ENCODE measurements at regions not wholly inside any gene's neighbourhood (a gene's known extent, or its start where the extent isn't known, plus 50 kb on each side); places are given as distances from the start of the nearest gene placed in this dataset.
"Not testable (repeated sequence)": the region's sequence is repeated elsewhere in the genome, so short reads cannot be mapped to it uniquely, and the experiment has no call there.

- RAD21 ChIA-PET (ENCODE audit: unreplicated experiment); H3K9ac ChIP-seq (ENCODE audit: control insufficient read depth, insufficient read depth, low read length); ATAC-seq; intact Hi-C loops (cut with micrococcal nuclease; ENCODE audit: unreplicated experiment); H3K27ac ChIP-seq (ENCODE audit: control insufficient read depth, insufficient read depth); H3K4me1 ChIP-seq (ENCODE audit: control insufficient read depth, insufficient read depth, low read length); H3K4me3 ChIP-seq; FAIRE-seq; BruUV-seq (replicated peaks); H3K36me3 ChIP-seq (ENCODE audit: control insufficient read depth in 2 of 2, insufficient read depth in 2 of 2, low read length in 1 of 2); CTCF ChIA-PET; DNase-seq (ENCODE audit: low read depth, low spot score); H4K20me1 ChIP-seq (ENCODE audit: control insufficient read depth, insufficient read depth); H3K9me3 ChIP-seq (replicated peaks; ENCODE audit: control insufficient read depth, insufficient read depth, low read length); SMC1A ChIA-PET (ENCODE audit: uncharacterized antibody, unreplicated experiment); in situ Hi-C loops (cut with MboI); H3K79me2 ChIP-seq (ENCODE audit: control insufficient read depth, insufficient read depth, low read length); H3K27me3 ChIP-seq (replicated peaks in 1 of 2; ENCODE audit: control insufficient read depth in 2 of 2, insufficient read depth in 2 of 2, low read length in 1 of 2); H2AFZ ChIP-seq (ENCODE audit: control insufficient read depth, low read depth, low read length); H3K4me2 ChIP-seq (ENCODE audit: control insufficient read depth, insufficient read depth); POLR2A ChIA-PET: not testable (repeated sequence)
- 97% methylated on average over 5 of the region's 5 CpGs for WGBS (ENCODE audit: insufficient coverage, insufficient replicate concordance, low lambda C conversion rate, missing lambda C conversion rate)
Observed at GRCh38 chr7:73204898-73205297, 103.7 kb downstream of the NSUN5 start.

GRCh38 chr7:73203312-73203711 is 105.3 kb downstream of the NSUN5 start:
- H2AFZ ChIP-seq (ENCODE audit: control insufficient read depth, low read depth, low read length); RAD21 ChIA-PET (ENCODE audit: unreplicated experiment); ATAC-seq; in situ Hi-C loops (cut with MboI); intact Hi-C loops (cut with micrococcal nuclease; ENCODE audit: unreplicated experiment); SMC1A ChIA-PET (ENCODE audit: uncharacterized antibody, unreplicated experiment); H3K9ac ChIP-seq (ENCODE audit: control insufficient read depth, insufficient read depth, low read length); DNase-seq (ENCODE audit: low read depth, low spot score); BruUV-seq (replicated peaks); H3K4me1 ChIP-seq (ENCODE audit: control insufficient read depth, insufficient read depth, low read length); CTCF ChIA-PET; POLR2A ChIA-PET; H3K27ac ChIP-seq (ENCODE audit: control insufficient read depth, insufficient read depth); H3K79me2 ChIP-seq (ENCODE audit: control insufficient read depth, insufficient read depth, low read length); H3K9me3 ChIP-seq (replicated peaks; ENCODE audit: control insufficient read depth, insufficient read depth, low read length); H3K27me3 ChIP-seq (replicated peaks in 1 of 2; ENCODE audit: control insufficient read depth in 2 of 2, insufficient read depth in 2 of 2, low read length in 1 of 2); FAIRE-seq; H3K36me3 ChIP-seq (ENCODE audit: control insufficient read depth in 2 of 2, insufficient read depth in 2 of 2, low read length in 1 of 2); H4K20me1 ChIP-seq (ENCODE audit: control insufficient read depth, insufficient read depth); H3K4me2 ChIP-seq (ENCODE audit: control insufficient read depth, insufficient read depth); H3K4me3 ChIP-seq: not testable (repeated sequence)
- WGBS (ENCODE audit: insufficient coverage, insufficient replicate concordance, low lambda C conversion rate, missing lambda C conversion rate), result 97% methylated on average over 5 of the region's 5 CpGs

- BruUV-seq (replicated peaks); RAD21 ChIA-PET (ENCODE audit: unreplicated experiment): not testable (repeated sequence)
Observed at GRCh38 chr7:73201264-73201663, 107.4 kb downstream of the NSUN5 start.

GRCh38 chr7:73200518-73201099 is 108.0 kb downstream of the NSUN5 start:
- RAD21 ChIA-PET (ENCODE audit: unreplicated experiment); H3K9me3 ChIP-seq (replicated peaks; ENCODE audit: control insufficient read depth, insufficient read depth, low read length); H3K9ac ChIP-seq (ENCODE audit: control insufficient read depth, insufficient read depth, low read length); FAIRE-seq; in situ Hi-C loops (cut with MboI); H4K20me1 ChIP-seq (ENCODE audit: control insufficient read depth, insufficient read depth); DNase-seq (ENCODE audit: low read depth, low spot score); H3K27me3 ChIP-seq (replicated peaks in 1 of 2; ENCODE audit: control insufficient read depth in 2 of 2, insufficient read depth in 2 of 2, low read length in 1 of 2); H3K4me2 ChIP-seq (ENCODE audit: control insufficient read depth, insufficient read depth); H3K27ac ChIP-seq (ENCODE audit: control insufficient read depth, insufficient read depth); POLR2A ChIA-PET; CTCF ChIA-PET; intact Hi-C loops (cut with micrococcal nuclease; ENCODE audit: unreplicated experiment); ATAC-seq; H3K36me3 ChIP-seq (ENCODE audit: control insufficient read depth in 2 of 2, insufficient read depth in 2 of 2, low read length in 1 of 2); H3K4me1 ChIP-seq (ENCODE audit: control insufficient read depth, insufficient read depth, low read length); H2AFZ ChIP-seq (ENCODE audit: control insufficient read depth, low read depth, low read length); H3K4me3 ChIP-seq; H3K79me2 ChIP-seq (ENCODE audit: control insufficient read depth, insufficient read depth, low read length); SMC1A ChIA-PET (ENCODE audit: uncharacterized antibody, unreplicated experiment): not testable (repeated sequence)
- TSS peak; percentile 64 for BruUV-seq (replicated peaks)
- no CpG with 5 or more reads among the region's 9 CpGs for WGBS (ENCODE audit: insufficient coverage, insufficient replicate concordance, low lambda C conversion rate, missing lambda C conversion rate)

More at GRCh38 chr7:73201264-73201663, 107.4 kb downstream of the NSUN5 start:
- CTCF ChIA-PET; H3K9ac ChIP-seq (ENCODE audit: control insufficient read depth, insufficient read depth, low read length); H3K36me3 ChIP-seq (ENCODE audit: control insufficient read depth in 2 of 2, insufficient read depth in 2 of 2, low read length in 1 of 2); H3K27me3 ChIP-seq (replicated peaks in 1 of 2; ENCODE audit: control insufficient read depth in 2 of 2, insufficient read depth in 2 of 2, low read length in 1 of 2); H4K20me1 ChIP-seq (ENCODE audit: control insufficient read depth, insufficient read depth); H3K9me3 ChIP-seq (replicated peaks; ENCODE audit: control insufficient read depth, insufficient read depth, low read length); H3K4me1 ChIP-seq (ENCODE audit: control insufficient read depth, insufficient read depth, low read length); H3K27ac ChIP-seq (ENCODE audit: control insufficient read depth, insufficient read depth); FAIRE-seq; intact Hi-C loops (cut with micrococcal nuclease; ENCODE audit: unreplicated experiment); H3K4me3 ChIP-seq; H3K4me2 ChIP-seq (ENCODE audit: control insufficient read depth, insufficient read depth); H3K79me2 ChIP-seq (ENCODE audit: control insufficient read depth, insufficient read depth, low read length); DNase-seq (ENCODE audit: low read depth, low spot score); SMC1A ChIA-PET (ENCODE audit: uncharacterized antibody, unreplicated experiment); H2AFZ ChIP-seq (ENCODE audit: control insufficient read depth, low read depth, low read length); in situ Hi-C loops (cut with MboI); POLR2A ChIA-PET; ATAC-seq: not testable (repeated sequence)
- WGBS (ENCODE audit: insufficient coverage, insufficient replicate concordance, low lambda C conversion rate, missing lambda C conversion rate), result 94% methylated on average over 8 of the region's 9 CpGs

Data from GM12878 (cell line).